GM12891 (cell line): ENCODE measurements at regions not wholly inside any gene's neighbourhood (a gene's known extent, or its start where the extent isn't known, plus 50 kb on each side); places are given as distances from the start of the nearest gene placed in this dataset.

Experiments
- DNase-seq: peaks from one replicate; pipeline ENCODE4 v3.0.0; 2011; ENCODE audit warnings: low spot score; ENCODE audit not compliant: insufficient read length
- FAIRE-seq: peaks from 2 replicates; lab custom pipeline; 2011; peaks lifted over from hg19 to GRCh38; lab: Jason Lieb, UNC
- PAX5 ChIP-seq: IDR thresholded peaks from 2 replicates; pipeline ENCODE4 v1.6.1; 2011; ENCODE audit warnings: low read length, moderate library complexity, mild to moderate bottlenecking; ENCODE audit not compliant: insufficient read depth, severe bottlenecking
- POLR2A ChIP-seq: IDR thresholded peaks from 2 replicates; pipeline ENCODE4 v1.6.1; 2011; ENCODE audit warnings: low read depth, low read length, control low read depth
- POLR2AphosphoS5 ChIP-seq: IDR thresholded peaks from 2 replicates; pipeline ENCODE4 v1.6.1; 2011; ENCODE audit warnings: low read depth, low read length, control low read depth
- POU2F2 ChIP-seq: IDR thresholded peaks from 2 replicates; pipeline ENCODE4 v1.6.1; 2011; ENCODE audit warnings: low read depth, mild to moderate bottlenecking, control low read depth, low read length, moderate library complexity
- SPI1 ChIP-seq: IDR thresholded peaks from 2 replicates; pipeline ENCODE4 v1.6.1; 2011; ENCODE audit warnings: low read depth, low read length, control low read depth
- TAF1 ChIP-seq: IDR thresholded peaks from 2 replicates; pipeline ENCODE4 v1.6.1; 2011; ENCODE audit warnings: low read depth, low read length, control low read depth

- no peak for FAIRE-seq
- TF ChIP-seq PAX5 (no peak), POLR2AphosphoS5 (no peak), POU2F2 (no peak), TAF1 (no peak), POLR2A (no peak), SPI1 (no peak)
- DNase-seq: no peak
Measured at GRCh38 chr13:107554460-107554859, 660.9 kb downstream of the LIG4 start.

- DNase-seq (no peak), FAIRE-seq (no peak)
- TF ChIP-seq POLR2AphosphoS5 (no peak), POLR2A (no peak), SPI1 (no peak), POU2F2 (no peak), PAX5 (no peak), TAF1 (no peak)
Measured at GRCh38 chr13:107553838-107554237, 661.5 kb downstream of the LIG4 start.

GRCh38 chr13:107551521-107551920 is 663.8 kb downstream of the LIG4 start:
- FAIRE-seq: no peak
- DNase-seq: no peak

GRCh38 chr13:107548338-107548737 is 667.0 kb downstream of the LIG4 start:
- no peak for TF ChIP-seq PAX5
- TF ChIP-seq POLR2A: no peak
- no peak for TF ChIP-seq POLR2AphosphoS5
- no peak for TF ChIP-seq SPI1
- TF ChIP-seq POU2F2: no peak
- TF ChIP-seq TAF1: no peak
- no peak for DNase-seq

More at GRCh38 chr13:107551521-107551920, 663.8 kb downstream of the LIG4 start:
- TF ChIP-seq PAX5 (no peak), POU2F2 (no peak), POLR2A (no peak), POLR2AphosphoS5 (no peak), TAF1 (no peak), SPI1 (no peak)

GRCh38 chr13:107545946-107546502 is 669.3 kb downstream of the LIG4 start:
- no peak for FAIRE-seq
- TF ChIP-seq PAX5 (no peak), TAF1 (no peak), POLR2A (no peak), POLR2AphosphoS5 (no peak), POU2F2 (no peak), SPI1 (no peak)
- DNase-seq: no peak

More at GRCh38 chr13:107548338-107548737, 667.0 kb downstream of the LIG4 start:
- no peak for FAIRE-seq

GRCh38 chr13:107534548-107534947 is 680.8 kb downstream of the LIG4 start:
- DNase-seq (no peak), FAIRE-seq (no peak)
- TF ChIP-seq POLR2AphosphoS5 (no peak), SPI1 (no peak), POLR2A (no peak), PAX5 (no peak), TAF1 (no peak), POU2F2 (no peak)

GRCh38 chr13:107531816-107532215 is 683.5 kb downstream of the LIG4 start:
- no peak for TF ChIP-seq SPI1
- DNase-seq (no peak), FAIRE-seq (no peak)

- TF ChIP-seq PAX5: no peak
- TF ChIP-seq POU2F2: no peak
- no peak for TF ChIP-seq SPI1
- TF ChIP-seq POLR2AphosphoS5: no peak
- no peak for TF ChIP-seq POLR2A
- no peak for TF ChIP-seq TAF1
- DNase-seq (no peak), FAIRE-seq (no peak)
Measured at GRCh38 chr13:107531180-107531579, 684.2 kb downstream of the LIG4 start.

GRCh38 chr13:107529035-107529434 is 686.3 kb downstream of the LIG4 start:
- no peak for FAIRE-seq
- DNase-seq: no peak
- TF ChIP-seq POLR2AphosphoS5 (no peak), TAF1 (no peak), POLR2A (no peak), POU2F2 (no peak), PAX5 (no peak), SPI1 (no peak)

- FAIRE-seq (no peak), DNase-seq (no peak)
- TF ChIP-seq POLR2AphosphoS5 (no peak), POLR2A (no peak)
Measured at GRCh38 chr13:107518780-107519179, 696.6 kb downstream of the LIG4 start.
